ENCODE measurements at regions not wholly inside any gene's neighbourhood (a gene's known extent, or its start where the extent isn't known, plus 50 kb on each side); places are given as distances from the start of the nearest gene placed in this dataset.
"Not testable (repeated sequence)": the region's sequence is repeated elsewhere in the genome, so short reads cannot be mapped to it uniquely, and the experiment has no call there.

DNA sequence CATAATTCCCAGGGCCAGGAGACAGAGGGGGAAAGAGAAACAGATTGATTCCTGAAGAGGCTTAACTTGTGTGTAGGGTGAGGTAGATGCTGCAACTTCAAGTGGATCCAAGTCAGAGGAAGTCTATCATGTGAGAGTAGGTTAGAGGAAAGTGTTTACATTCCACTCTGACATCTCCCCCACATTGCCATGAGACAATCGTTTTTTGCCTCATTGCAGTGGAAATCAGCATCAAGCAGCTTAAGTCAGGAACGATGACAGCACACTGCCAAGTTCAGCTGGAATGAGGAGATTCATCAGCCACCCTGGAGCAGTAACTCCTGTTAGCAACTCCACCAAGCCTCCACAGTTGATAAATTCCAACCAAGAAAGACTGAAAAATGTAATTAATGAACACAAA, 689.7 kb upstream of the MEF2C start:
- DNase-seq (ENCODE audit: low read depth in 2 of 2) = no peak

DNA sequence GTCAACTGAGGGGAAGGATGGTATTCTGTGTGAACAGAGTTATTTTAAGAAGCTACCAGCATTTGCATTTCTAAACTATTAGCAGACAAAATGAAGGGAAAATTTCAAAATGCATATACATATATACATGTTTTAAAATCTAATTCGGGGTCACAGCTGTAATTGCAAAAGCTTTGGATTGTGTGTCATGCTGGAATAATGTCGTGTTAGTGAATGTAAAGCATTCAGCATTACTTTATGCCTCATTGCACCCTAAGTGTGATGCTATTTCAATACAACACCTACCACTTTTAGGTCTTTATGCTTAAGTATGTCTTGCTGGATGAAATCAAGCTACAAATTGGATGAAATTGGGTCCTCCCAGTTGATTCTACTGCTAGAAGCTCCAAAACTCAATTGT, 687.6 kb upstream of the MEF2C start:
- DNase-seq (ENCODE audit: low read depth in 2 of 2) = no peak

DNA sequence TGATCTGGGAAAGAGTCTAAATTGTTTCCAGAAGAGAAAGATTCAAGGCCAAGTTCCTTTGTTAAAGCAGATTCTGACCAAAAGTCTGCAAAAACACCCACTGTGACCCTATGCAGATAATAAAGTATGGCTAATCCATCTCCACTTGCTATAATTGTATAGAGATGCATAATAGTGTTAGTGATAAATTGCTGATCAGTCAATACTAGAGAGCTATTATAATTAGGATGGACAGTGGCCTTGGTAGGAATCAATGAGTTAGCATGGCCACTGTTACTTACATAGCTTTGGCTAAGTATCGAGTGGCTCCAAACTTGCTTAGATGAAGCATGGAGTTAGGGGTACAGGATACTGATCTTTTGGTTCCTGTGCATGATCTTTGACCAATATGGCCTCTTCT, 683.4 kb upstream of the MEF2C start:
- no peak for DNase-seq (ENCODE audit: low read depth in 2 of 2)

DNA sequence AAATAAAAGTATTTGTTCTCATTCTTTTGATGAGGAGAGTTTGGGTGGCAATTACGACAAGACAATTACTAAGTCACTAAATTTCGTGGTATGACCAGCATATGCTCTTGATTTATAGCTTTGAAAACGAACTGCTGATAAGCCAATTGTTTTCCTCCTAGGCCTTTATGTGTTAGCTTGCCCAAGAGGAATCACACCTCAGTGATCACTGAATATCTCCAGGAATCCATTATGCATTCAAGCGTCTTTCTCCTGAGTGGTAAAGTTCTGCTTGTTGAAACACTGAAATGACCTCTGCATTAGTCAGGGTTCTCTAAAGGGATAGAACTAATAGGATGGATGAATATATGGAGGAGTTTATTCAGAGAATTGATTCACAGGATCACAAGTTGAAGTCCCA, 677.7 kb upstream of the MEF2C start:
- no peak for DNase-seq (ENCODE audit: low read depth in 2 of 2)

DNA sequence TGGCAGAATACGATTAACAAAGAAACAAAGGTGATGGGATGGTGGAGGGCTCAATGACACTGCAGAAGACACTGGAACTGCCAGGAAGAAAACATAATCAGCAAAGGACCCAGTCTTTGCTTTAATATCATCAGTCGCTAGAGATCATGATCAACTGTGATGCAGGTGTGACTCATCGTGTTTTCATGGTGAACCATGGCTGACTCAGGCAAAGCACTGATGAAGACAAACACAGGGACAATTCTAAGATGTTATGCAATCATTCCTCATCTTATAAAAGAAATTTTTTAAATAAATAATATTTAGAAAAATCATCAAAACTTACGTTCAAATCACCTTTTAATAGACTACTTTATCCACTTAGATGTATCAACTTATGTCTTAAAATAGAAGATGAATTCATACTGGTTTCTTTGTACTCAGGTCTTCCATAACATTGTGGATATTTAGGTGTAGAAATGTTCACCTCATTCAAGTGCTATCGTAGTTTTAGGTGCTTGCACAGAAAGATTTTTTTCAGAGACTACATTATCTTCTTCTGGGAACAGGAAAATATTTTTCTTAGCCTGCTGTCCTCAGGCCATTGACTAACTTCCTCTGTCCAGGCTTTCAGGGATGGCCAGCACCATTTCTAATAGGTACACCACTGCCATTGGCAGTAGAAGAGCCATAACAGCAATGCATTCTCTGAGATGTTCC, 673.4 kb upstream of the MEF2C start:
- DNase-seq (ENCODE audit: low read depth in 2 of 2) = peak in 1 of 2 donors; percentile 24

DNA sequence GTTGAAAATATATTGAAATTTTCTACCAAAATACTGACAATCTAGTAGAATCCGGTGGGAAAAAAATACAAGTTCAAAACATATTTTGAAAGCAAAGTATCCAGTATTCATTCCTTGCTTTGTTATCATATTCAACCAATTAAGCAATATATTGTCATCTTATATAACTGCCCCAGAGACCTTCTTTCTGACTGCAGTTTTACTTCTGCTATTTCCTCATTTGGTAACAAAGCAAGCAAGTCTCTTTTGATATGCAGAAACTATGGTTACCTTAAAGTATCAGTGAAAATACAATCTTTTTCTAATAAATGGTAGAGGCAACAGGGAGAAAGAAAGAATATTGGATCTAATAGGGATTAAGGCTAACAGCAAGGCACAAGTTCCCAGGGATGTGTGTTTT, 663.7 kb upstream of the MEF2C start:
- no peak for DNase-seq (ENCODE audit: low read depth in 2 of 2)

GRCh38 chr5:89545626-89546025, 662.6 kb upstream of the MEF2C start:
- DNase-seq (ENCODE audit: low read depth in 2 of 2) = no peak

- DNase-seq (ENCODE audit: low read depth in 2 of 2) = no peak
Measured at GRCh38 chr5:89545076-89545475, 662.1 kb upstream of the MEF2C start.

DNA sequence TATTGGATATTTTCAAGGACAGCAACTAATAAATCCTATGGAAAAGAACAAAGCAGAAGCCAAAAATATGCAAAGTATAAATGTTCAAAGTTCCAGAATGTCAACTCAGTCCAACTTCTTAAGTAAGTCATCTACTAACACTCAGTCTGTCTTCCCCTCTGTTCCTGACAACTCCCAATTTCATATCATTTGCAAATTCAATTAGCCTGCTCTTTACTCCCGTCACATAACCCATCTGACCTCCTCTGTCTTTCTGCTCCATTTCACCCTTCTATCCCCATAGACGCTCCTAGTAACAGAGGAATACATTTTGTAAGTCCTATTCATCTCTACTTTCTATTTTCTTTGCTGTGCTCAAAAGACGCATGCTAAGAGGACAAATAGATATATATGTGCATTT, 659.8 kb upstream of the MEF2C start:
- no peak for DNase-seq (ENCODE audit: low read depth in 2 of 2)

- no peak for DNase-seq (ENCODE audit: low read depth in 2 of 2)
Measured at GRCh38 chr5:89537800-89538199, 654.8 kb upstream of the MEF2C start.

DNA sequence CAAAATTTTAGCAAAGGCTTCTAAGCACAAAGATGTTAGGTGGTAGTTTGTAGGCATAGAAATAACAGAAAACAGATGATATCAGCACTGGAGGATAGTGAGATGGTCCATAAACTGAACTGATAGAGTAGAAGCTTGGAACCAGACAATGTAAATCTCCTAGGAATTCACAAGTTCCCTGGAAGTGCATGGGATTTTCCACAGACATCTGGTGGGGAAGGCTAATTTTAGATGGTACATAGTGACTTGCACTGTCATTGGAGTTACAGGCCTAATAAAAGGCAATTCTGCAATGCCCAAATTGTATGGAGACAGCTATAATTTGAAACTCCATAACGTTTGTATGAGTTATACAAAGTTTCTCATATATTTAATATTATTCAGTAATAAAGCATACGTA, 653.0 kb upstream of the MEF2C start:
- DNase-seq (ENCODE audit: low read depth in 2 of 2) = no peak

- DNase-seq (ENCODE audit: low read depth in 2 of 2) = no peak
Measured at GRCh38 chr5:89535411-89535810, 652.4 kb upstream of the MEF2C start.

DNA sequence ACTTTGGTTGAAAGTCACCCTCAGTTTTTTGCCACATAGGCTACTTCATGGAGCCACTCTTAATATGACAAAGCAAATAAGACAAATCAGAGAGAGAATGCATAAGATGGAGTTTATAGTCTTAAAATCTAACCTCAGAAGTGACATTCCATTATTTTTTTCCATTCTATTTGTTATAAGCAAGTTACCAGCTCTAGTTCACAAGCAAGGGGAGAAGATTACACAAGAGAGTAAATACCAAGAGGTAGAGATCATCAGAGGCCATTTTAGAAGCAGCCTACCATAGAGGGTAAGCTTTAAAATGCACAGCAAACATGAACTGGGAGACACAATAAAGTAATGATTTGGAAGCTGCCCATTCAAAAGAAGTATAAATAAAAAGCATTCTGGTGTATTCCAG, 651.3 kb upstream of the MEF2C start:
- no peak for DNase-seq (ENCODE audit: low read depth in 2 of 2)

- DNase-seq (ENCODE audit: low read depth in 2 of 2) = no peak
Measured at GRCh38 chr5:89524785-89525184, 641.8 kb upstream of the MEF2C start.

DNA sequence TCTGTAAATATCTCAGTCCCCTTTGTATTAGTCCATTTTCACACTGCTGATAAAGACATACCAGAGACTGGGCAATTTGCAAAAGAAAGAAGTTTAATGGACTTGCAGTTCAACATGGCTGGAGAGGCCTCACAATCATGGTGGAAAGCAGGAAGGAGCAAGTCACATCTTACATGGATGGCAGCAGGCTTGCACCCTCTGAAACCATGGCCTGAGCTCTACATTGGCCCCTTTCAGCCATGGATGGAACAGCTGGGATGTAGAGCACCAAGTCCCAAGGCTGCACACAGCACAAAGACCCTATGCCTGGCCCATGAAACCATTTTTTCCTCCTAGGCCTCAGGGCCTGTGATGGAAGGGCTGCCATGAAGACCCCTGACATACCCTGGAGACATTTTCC, 640.9 kb upstream of the MEF2C start:
- DNase-seq (ENCODE audit: low read depth in 2 of 2) = not testable (repeated sequence)

DNA sequence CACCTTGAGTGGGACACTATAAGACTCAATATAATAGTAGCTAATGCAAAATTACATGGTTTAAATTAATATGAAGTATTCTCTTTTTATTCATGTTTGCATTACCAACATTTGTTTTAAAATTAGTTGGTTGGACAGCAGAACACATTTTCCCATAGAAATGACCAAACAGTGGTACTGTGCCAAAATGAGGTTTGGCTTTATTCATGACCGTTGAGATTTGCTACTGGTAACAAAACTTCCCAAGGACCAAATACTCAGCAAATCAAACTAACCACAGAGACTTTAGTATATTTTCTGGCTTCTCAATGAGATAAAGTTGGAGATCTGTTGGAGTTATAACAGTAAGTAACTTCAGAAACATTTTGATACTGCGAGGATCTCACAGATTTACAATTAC, 637.8 kb upstream of the MEF2C start:
- DNase-seq (ENCODE audit: low read depth in 2 of 2) = no peak

DNA sequence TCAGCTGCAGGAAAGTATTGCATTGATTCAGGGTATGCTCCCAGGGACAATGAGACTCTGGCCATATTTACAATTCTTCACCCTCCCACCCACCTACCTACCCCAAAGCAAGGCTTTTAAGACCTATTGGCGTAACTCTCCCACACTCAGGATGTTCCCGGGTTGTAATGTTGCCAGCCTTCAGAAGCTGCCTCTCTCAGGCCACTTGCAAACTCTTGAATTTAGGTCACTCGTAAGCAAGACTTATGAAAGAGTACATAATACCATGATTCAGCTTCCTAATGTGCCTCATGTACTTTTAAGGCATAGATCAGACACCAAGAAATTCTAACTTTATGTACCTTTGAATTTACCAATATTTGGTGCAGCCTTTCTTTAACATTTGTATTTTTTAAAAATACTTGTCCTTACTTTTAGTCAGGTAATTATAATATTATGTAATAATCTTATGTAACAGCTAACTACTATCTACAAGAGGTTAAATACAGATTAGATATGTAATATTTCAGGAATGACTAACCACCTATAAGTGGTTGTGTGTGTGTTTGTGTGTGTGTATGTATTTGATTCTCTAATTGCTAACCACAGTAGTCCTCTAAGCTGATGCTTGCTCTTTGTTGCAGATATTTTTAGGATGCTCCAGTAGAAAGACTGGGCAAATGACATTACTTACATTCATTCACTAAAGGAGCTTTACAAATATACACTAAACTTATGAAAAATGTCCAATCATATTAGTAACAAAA, 630.5 kb upstream of the MEF2C start:
- DNase-seq (ENCODE audit: low read depth in 2 of 2) = no peak

- no peak for DNase-seq (ENCODE audit: low read depth in 2 of 2)
Measured at GRCh38 chr5:89504051-89504450, 621.1 kb upstream of the MEF2C start.

GRCh38 chr5:89499787-89500186, 616.8 kb upstream of the MEF2C start:
- DNase-seq (ENCODE audit: low read depth in 2 of 2) = no peak

DNA sequence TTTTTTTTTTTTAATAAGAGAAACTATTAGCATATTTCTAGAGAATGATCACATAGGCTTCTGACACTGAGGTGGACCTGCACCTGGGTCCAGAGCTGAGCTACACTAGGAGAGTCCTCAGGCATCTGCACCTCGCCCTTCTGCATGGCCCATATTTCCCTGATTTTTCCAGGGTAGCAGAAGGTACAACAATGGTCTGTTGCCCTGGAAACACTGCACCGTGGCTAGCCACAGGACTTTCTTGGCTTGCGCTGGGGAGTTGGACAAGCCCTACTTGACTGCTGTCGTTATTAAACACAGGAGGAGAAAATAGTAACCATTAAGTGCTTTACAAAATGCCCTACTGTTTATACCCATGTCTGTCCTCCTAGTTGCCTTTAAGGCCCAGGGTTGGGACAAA, 615.7 kb upstream of the MEF2C start:
- DNase-seq (ENCODE audit: low read depth in 2 of 2) = no peak

GRCh38 chr5:89493414-89493813, 610.4 kb upstream of the MEF2C start:
- DNase-seq (ENCODE audit: low read depth in 2 of 2) = no peak

GRCh38 chr5:89484962-89485361, 602.0 kb upstream of the MEF2C start:
- DNase-seq (ENCODE audit: low read depth in 2 of 2) = no peak

- no peak for DNase-seq (ENCODE audit: low read depth in 2 of 2)
Measured at GRCh38 chr5:89480406-89481007, 597.5 kb upstream of the MEF2C start.
